H9 (cell line): ENCODE measurements at regions not wholly inside any gene's neighbourhood (a gene's known extent, or its start where the extent isn't known, plus 50 kb on each side); places are given as distances from the start of the nearest gene placed in this dataset.

Experiments used
- DNase-seq: peaks from one replicate; pipeline ENCODE4 v3.0.0-alpha.2; 2017
- H2AFZ ChIP-seq: one replicate; pipeline ENCODE4 v1.6.1; 2013; ENCODE audit warnings: mild to moderate bottlenecking, low read length, control low read depth, moderate library complexity
- H2AK5ac ChIP-seq: 2 replicates; pipeline ENCODE4 v1.6.1; 2013; ENCODE audit warnings: low read length, control low read depth, mixed read lengths; ENCODE audit not compliant: insufficient read length
- H2BK120ac ChIP-seq: one replicate; pipeline ENCODE4 v1.6.1; 2013; ENCODE audit warnings: low read depth, mild to moderate bottlenecking, low read length, control low read depth, inconsistent platforms; ENCODE audit not compliant: poor library complexity, severe bottlenecking
- H2BK12ac ChIP-seq: 2 replicates; pipeline ENCODE4 v1.6.1; 2013; ENCODE audit warnings: low read length, control low read depth, mixed read lengths, low read depth; ENCODE audit not compliant: insufficient read length
- H2BK15ac ChIP-seq: 2 replicates; pipeline ENCODE4 v1.6.1; 2013; ENCODE audit warnings: low read depth, low read length, control low read depth
- H2BK20ac ChIP-seq: one replicate; pipeline ENCODE4 v1.6.1; 2013; ENCODE audit warnings: low read depth, mild to moderate bottlenecking, low read length, control low read depth, inconsistent platforms; ENCODE audit not compliant: poor library complexity, severe bottlenecking
- H2BK5ac ChIP-seq: 2 replicates; pipeline ENCODE4 v1.6.1; 2013; ENCODE audit warnings: low read length, control low read depth, mixed read lengths; ENCODE audit not compliant: insufficient read length
- H3K14ac ChIP-seq: 2 replicates; pipeline ENCODE4 v1.6.1; 2013; ENCODE audit warnings: low read length, control low read depth; ENCODE audit not compliant: insufficient read depth
- H3K18ac ChIP-seq: 2 replicates; pipeline ENCODE4 v1.6.1; 2013; ENCODE audit warnings: low read depth, mild to moderate bottlenecking, mixed read lengths, low read length, control low read depth; ENCODE audit not compliant: insufficient read length
- H3K23ac ChIP-seq: 2 replicates; pipeline ENCODE4 v1.6.1; 2013; ENCODE audit warnings: low read length, control low read depth, mixed read lengths, low read depth; ENCODE audit not compliant: insufficient read length
- H3K23me2 ChIP-seq: 2 replicates; pipeline ENCODE4 v1.6.1; 2013; ENCODE audit warnings: low read depth, mild to moderate bottlenecking, mixed read lengths, low read length, control low read depth; ENCODE audit not compliant: insufficient read length, poor library complexity, severe bottlenecking
- H3K27ac ChIP-seq: 2 replicates; pipeline ENCODE4 v1.5.1; 2013; ENCODE audit warnings: low read length, control low read depth, mixed read lengths, low read depth; ENCODE audit not compliant: insufficient read length
- H3K27me3 ChIP-seq: 2 replicates; pipeline ENCODE4 v1.6.1; 2013; ENCODE audit warnings: low read length, control low read depth, inconsistent platforms; ENCODE audit not compliant: insufficient read depth
- H3K4ac ChIP-seq: 2 replicates; pipeline ENCODE4 v1.6.1; 2013; ENCODE audit warnings: low read depth, mild to moderate bottlenecking, control low read depth, inconsistent platforms, low read length, moderate library complexity
- H3K4me1 ChIP-seq: 2 replicates; pipeline ENCODE4 v1.6.1; 2013; ENCODE audit warnings: low read length, control low read depth, inconsistent platforms; ENCODE audit not compliant: insufficient read depth
- H3K4me2 ChIP-seq: 2 replicates; pipeline ENCODE4 v1.6.1; 2013; ENCODE audit warnings: low read length, control low read depth, mixed read lengths; ENCODE audit not compliant: insufficient read length, insufficient read depth
- H3K56ac ChIP-seq: 2 replicates; pipeline ENCODE4 v1.6.1; 2013; ENCODE audit warnings: low read depth, mild to moderate bottlenecking, mixed read lengths, low read length, control low read depth; ENCODE audit not compliant: insufficient read length
- H3K79me1 ChIP-seq: 2 replicates; pipeline ENCODE4 v1.6.1; 2013; ENCODE audit warnings: low read depth, mild to moderate bottlenecking, moderate library complexity, low read length, control low read depth, inconsistent platforms; ENCODE audit not compliant: insufficient read depth, poor library complexity, severe bottlenecking
- H3K79me2 ChIP-seq: 2 replicates; pipeline ENCODE4 v1.6.1; 2013; ENCODE audit warnings: low read length, control low read depth, inconsistent platforms; ENCODE audit not compliant: insufficient read depth
- H3K9ac ChIP-seq: 2 replicates; pipeline ENCODE4 v1.6.1; 2013; ENCODE audit warnings: low read length, control low read depth, mixed read lengths; ENCODE audit not compliant: insufficient read length; ENCODE audit errors: extremely low read depth
- H3K9me3 ChIP-seq: one replicate; pipeline ENCODE4 v1.6.1; 2013; ENCODE audit warnings: low read depth, low read length, inconsistent platforms; ENCODE audit not compliant: control insufficient read depth
- H3T11ph ChIP-seq: one replicate; pipeline ENCODE4 v1.6.1; 2013; ENCODE audit warnings: mild to moderate bottlenecking, low read length, control low read depth, inconsistent platforms
- H4K20me1 ChIP-seq: one replicate; pipeline ENCODE4 v1.6.1; 2013; ENCODE audit not compliant: control insufficient read depth, insufficient read length, insufficient read depth
- H4K5ac ChIP-seq: 2 replicates; pipeline ENCODE4 v1.6.1; 2013; ENCODE audit warnings: low read depth, mild to moderate bottlenecking, mixed read lengths, low read length, control low read depth; ENCODE audit not compliant: insufficient read length
- H4K8ac ChIP-seq: replicated peaks from 2 replicates; pipeline ENCODE4 v1.6.1; 2013; ENCODE audit warnings: low read length, control low read depth, mixed read lengths, low read depth; ENCODE audit not compliant: insufficient read length
- H4K91ac ChIP-seq: 2 replicates; pipeline ENCODE4 v1.6.1; 2013; ENCODE audit warnings: low read depth, mild to moderate bottlenecking, moderate library complexity, mixed read lengths, low read length, control low read depth; ENCODE audit not compliant: insufficient read length
- H3K27ac Mint-ChIP-seq, 3 experiments: 2 replicates in 2 of 3; 3 replicates in 1 of 3; pipeline ENCODE4 v1.8.0; 2020 to 2021; ENCODE audit warnings: mixed read lengths in 3 of 3, mild to moderate bottlenecking in 1 of 3, moderate library complexity in 1 of 3
- H3K27me3 Mint-ChIP-seq: 2 replicates; pipeline ENCODE4 v1.8.0; 2021; ENCODE audit warnings: low read depth, mild to moderate bottlenecking, moderate library complexity, mixed read lengths
- H3K36me3 Mint-ChIP-seq, 3 experiments: 2 replicates in 2 of 3; 3 replicates in 1 of 3; pipeline ENCODE4 v1.8.0; 2020 to 2021; ENCODE audit warnings: low read depth in 3 of 3, mixed read lengths in 3 of 3; ENCODE audit not compliant: insufficient read depth in 1 of 3
- H3K4me1 Mint-ChIP-seq, 2 experiments: 2 replicates each; pipeline ENCODE4 v1.8.0; 2020; ENCODE audit warnings: mixed read lengths in 2 of 2
- H3K4me3 Mint-ChIP-seq, 2 experiments: 2 replicates in 1 of 2; 3 replicates in 1 of 2; pipeline ENCODE4 v1.8.0; 2020 to 2021; ENCODE audit warnings: mild to moderate bottlenecking in 2 of 2, mixed read lengths in 2 of 2, moderate library complexity in 1 of 2
- H3K9me3 Mint-ChIP-seq, 2 experiments: 2 replicates in 1 of 2; 3 replicates in 1 of 2; pipeline ENCODE4 v1.8.0; 2020; ENCODE audit warnings: mild to moderate bottlenecking in 2 of 2, mixed read lengths in 2 of 2, moderate library complexity in 1 of 2
- CTCF ChIP-seq: fragments of 200-600 bp; sonication (generic); conservative IDR thresholded peaks from 3 replicates; pipeline ENCODE4 v1.8.0; 2021; ENCODE audit warnings: antibody characterized with exemption, mild to moderate bottlenecking
- WGBS: extraction: QIAGEN DNeasy Blood & Tissue Kit; methylation state at CpG from one replicate; pipeline ENCODE4 v1.1.7; 2013; ENCODE audit warnings: missing lambda C conversion rate, low lambda C conversion rate, mixed read lengths; ENCODE audit not compliant: insufficient read length; ENCODE audit errors: extremely low coverage; 5-methylcytosine and 5-hydroxymethylcytosine counted together

- no peak overlapping the region for H3K56ac ChIP-seq
- no peaks in the 10 kb centered on the region; a peak in 1 of 4 replicates for H3K4me1 Mint-ChIP-seq
- H2AK5ac ChIP-seq: no peak overlapping the region
- H3K14ac ChIP-seq: no peak overlapping the region
- H3K4me1 ChIP-seq: no peaks in the 10 kb centered on the region
- no peak overlapping the region for H4K8ac ChIP-seq
- no CpG with 5 or more reads among the region's 5 CpGs for WGBS
- no peak overlapping the region for H2BK5ac ChIP-seq
- no peak overlapping the region for H2AFZ ChIP-seq
- no peak overlapping the region for H4K91ac ChIP-seq
- H3T11ph ChIP-seq: no peak overlapping the region
- H2BK12ac ChIP-seq: no peak overlapping the region
- H3K27ac ChIP-seq: no peak overlapping the region
- no peak overlapping the region for H3K4me3 Mint-ChIP-seq
- no peak overlapping the region for H3K18ac ChIP-seq
- no peaks in the 10 kb centered on the region for H3K9me3 ChIP-seq
- no peak overlapping the region for H3K27ac Mint-ChIP-seq
- H3K23ac ChIP-seq: no peak overlapping the region
- no peak overlapping the region for H3K9ac ChIP-seq
- no peak overlapping the region for H2BK120ac ChIP-seq
- no peak overlapping the region for H3K4me2 ChIP-seq
- no peaks in the 10 kb centered on the region for H3K27me3 ChIP-seq
- no peaks in the 10 kb centered on the region for H3K23me2 ChIP-seq
- H3K27me3 Mint-ChIP-seq: no peaks in the 10 kb centered on the region
- TF ChIP-seq CTCF: no peak
- no peaks in the 10 kb centered on the region for H3K36me3 Mint-ChIP-seq
- no peak overlapping the region for H2BK15ac ChIP-seq
- no peak for DNase-seq
- no peaks in the 10 kb centered on the region for H3K9me3 Mint-ChIP-seq
- H2BK20ac ChIP-seq: no peak overlapping the region
- H3K79me1 ChIP-seq: no peaks in the 10 kb centered on the region
- no peak overlapping the region for H3K4ac ChIP-seq
- no peaks in the 10 kb centered on the region for H3K79me2 ChIP-seq
- no peak overlapping the region for H4K5ac ChIP-seq
- no peaks in the 10 kb centered on the region for H4K20me1 ChIP-seq
Measured at GRCh38 chr1:215005078-215005477, 77.5 kb upstream of the KCNK2 start.
